A549 (cell line): ENCODE measurements at regions not wholly inside any gene's neighbourhood (a gene's known extent, or its start where the extent isn't known, plus 50 kb on each side); places are given as distances from the start of the nearest gene placed in this dataset.
"Not testable (repeated sequence)": the region's sequence is repeated elsewhere in the genome, so short reads cannot be mapped to it uniquely, and the experiment has no call there.

Experiments
- ATAC-seq, 2 experiments: fragments of 200-7000 bp in 1 of 2; fragments of >200 bp in 1 of 2; cut with Nextera tagmentation in 1 of 2; cut with Tn5 transposase in 1 of 2; 3 replicates each; pipeline versions ENCODE4 v1.8.0 to v1.9.1; 2018 to 2020; ENCODE audit warnings: mild to moderate bottlenecking in 1 of 2, moderate library complexity in 1 of 2
- CTCF ChIA-PET: fragments of 300-600 bp; sonication (Branson Sonifier 250); formaldehyde crosslinking; extraction: SDS; loops from one replicate; lab custom pipeline; 2021; ENCODE audit warnings: antibody characterized with exemption, inconsistent platforms; lab: Yijun Ruan, JAX
- POLR2A ChIA-PET: fragments of 350-600 bp; formaldehyde crosslinking; extraction: SDS; loops from one replicate; lab custom pipeline; 2021; ENCODE audit warnings: antibody characterized with exemption, inconsistent platforms; lab: Yijun Ruan, JAX
- DNase-seq, 2 experiments: peaks; one replicate each; pipeline versions ENCODE4 v3.0.0 to v3.0.0-alpha.2; 2011 to 2016; ENCODE audit warnings: low read depth in 1 of 2, low spot score in 1 of 2
- FAIRE-seq: peaks from 2 replicates; lab custom pipeline; 2011; peaks lifted over from hg19 to GRCh38; lab: Jason Lieb, UNC
- H3K27ac ChIP-seq, 2 experiments: fragments of >200 bp; sonication (Bioruptor Twin); formaldehyde crosslinking; 3 replicates each; pipeline ENCODE4 v1.5.1; 2016 to 2017
- H3K4me1 ChIP-seq: fragments of >200 bp; sonication (Bioruptor Twin); formaldehyde crosslinking; 3 replicates; pipeline ENCODE4 v1.6.1; 2016
- H3K4me2 ChIP-seq: fragments of >200 bp; sonication (Bioruptor Twin); formaldehyde crosslinking; 3 replicates; pipeline ENCODE4 v1.6.1; 2016
- H3K4me3 ChIP-seq: fragments of >200 bp; sonication (Bioruptor Twin); formaldehyde crosslinking; 3 replicates; pipeline ENCODE4 v1.5.1; 2016
- H3K9me3 ChIP-seq: fragments of >200 bp; sonication (Bioruptor Twin); formaldehyde crosslinking; 3 replicates; pipeline ENCODE4 v1.6.1; 2016
- HOXA7 ChIP-seq: fragments of 250-450 bp; sonication (Bioruptor Pico); IDR thresholded peaks from 2 replicates; pipeline ENCODE4 v1.5.0; 2020; ENCODE audit warnings: mild to moderate bottlenecking, moderate library complexity
- HOXB13 ChIP-seq: fragments of 250-450 bp; sonication (Bioruptor Pico); IDR thresholded peaks from 2 replicates; pipeline ENCODE4 v1.5.0; 2020; ENCODE audit warnings: low read depth, mild to moderate bottlenecking, moderate library complexity
- PHF8 ChIP-seq: fragments of 200-600 bp; sonication (generic); IDR thresholded peaks from 2 replicates; pipeline ENCODE4 v1.6.1; 2016; ENCODE audit warnings: low read depth, mild to moderate bottlenecking, antibody characterized with exemption, moderate library complexity, borderline replicate concordance
- POLR2A ChIP-seq: IDR thresholded peaks from 2 replicates; pipeline ENCODE4 v1.6.1; 2012; ENCODE audit warnings: mild to moderate bottlenecking, low read length
- RARB ChIP-seq: fragments of 250-450 bp; sonication (Bioruptor Pico); IDR thresholded peaks from 2 replicates; pipeline ENCODE4 v1.8.0; 2021; ENCODE audit warnings: mild to moderate bottlenecking, moderate library complexity
- RNF2 ChIP-seq: fragments of 200-600 bp; sonication (generic); IDR thresholded peaks from 2 replicates; pipeline ENCODE4 v1.6.1; 2016; ENCODE audit warnings: low read depth, mild to moderate bottlenecking, antibody characterized with exemption, moderate library complexity, borderline replicate concordance
- TFCP2L1 ChIP-seq: fragments of 250-450 bp; sonication (Bioruptor Pico); IDR thresholded peaks from 2 replicates; pipeline ENCODE4 v1.5.0; 2021; ENCODE audit warnings: mild to moderate bottlenecking
- ZNF302 ChIP-seq: fragments of 250-450 bp; sonication (Bioruptor Pico); IDR thresholded peaks from 2 replicates; pipeline ENCODE4 v1.9.0; 2021; ENCODE audit warnings: inconsistent platforms, mild to moderate bottlenecking, moderate library complexity
- WGBS: methylation state at CpG from one replicate; pipeline ENCODE4 v1.1.6; 2017; ENCODE audit errors: missing lambda C conversion rate; 5-methylcytosine and 5-hydroxymethylcytosine counted together
- TF ChIP-seq, protein P1 (sequence below): fragments of 150-350 bp; IDR thresholded peaks from 2 replicates; pipeline ENCODE4 v1.6.1; 2014; ENCODE audit warnings: low read depth, mild to moderate bottlenecking, low read length
- TF ChIP-seq, protein P2 (sequence below): fragments of 200-600 bp; sonication (generic); IDR thresholded peaks from 2 replicates; pipeline ENCODE4 v1.6.1; 2016; ENCODE audit warnings: antibody characterized with exemption, mild to moderate bottlenecking, moderate library complexity
- TF ChIP-seq, protein P3 (sequence below): fragments of >200 bp; sonication (Bioruptor Twin); formaldehyde crosslinking; IDR thresholded peaks from 3 replicates; pipeline ENCODE4 v1.6.1; 2016
- TF ChIP-seq, protein P4 (sequence below): fragments of >200 bp; sonication (Bioruptor Twin); formaldehyde crosslinking; IDR thresholded peaks from 3 replicates; pipeline ENCODE4 v1.5.1; 2016

DNA sequence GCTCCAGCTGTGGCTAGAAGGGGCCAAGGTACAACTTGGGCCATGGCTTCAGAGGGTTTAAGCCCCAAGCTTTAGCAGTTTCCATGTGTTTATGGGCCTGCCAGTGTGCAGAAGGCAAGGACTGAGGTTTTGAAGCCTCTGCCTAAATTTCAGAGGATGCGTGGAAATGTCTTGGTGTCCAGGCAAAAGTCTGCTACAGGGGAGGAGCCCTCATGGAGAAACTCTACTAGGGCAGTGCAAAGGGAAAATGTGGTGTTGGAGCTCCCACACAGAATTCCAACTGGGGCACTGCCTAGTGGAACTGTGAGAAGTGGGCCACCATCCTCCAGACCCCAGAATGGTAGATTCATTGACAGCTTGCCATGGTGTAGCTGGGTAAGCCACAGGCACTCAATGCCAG, 527.2 kb upstream of the RORB start (continued):
- TF ChIP-seq PHF8: no peak

DNA sequence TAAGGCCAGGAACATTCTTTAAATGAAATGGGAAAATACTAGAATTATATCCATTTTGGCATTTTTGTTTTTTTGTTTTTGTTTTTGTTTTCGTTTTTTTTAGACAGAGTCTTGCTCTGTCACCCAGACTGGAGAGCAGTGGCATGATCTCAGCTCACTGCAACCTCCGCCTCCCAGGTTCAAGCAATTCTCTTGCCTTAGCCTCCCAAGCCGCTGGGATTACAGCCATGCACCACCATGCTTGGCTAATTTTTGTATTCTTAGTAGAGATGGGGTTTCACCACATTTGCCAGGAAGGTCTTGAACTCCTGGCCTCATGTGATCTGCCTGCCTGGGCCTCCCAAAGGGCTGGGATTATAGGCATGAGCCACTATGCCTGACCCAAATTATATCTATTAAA, 520.7 kb upstream of the RORB start:
- H3K4me1 ChIP-seq, CTCF ChIA-PET, FAIRE-seq, DNase-seq, POLR2A ChIA-PET, H3K4me3 ChIP-seq, H3K9me3 ChIP-seq, H3K27ac ChIP-seq, H3K4me2 ChIP-seq, ATAC-seq: not testable (repeated sequence)
- 33% methylated on average over 3 of the region's 3 CpGs for WGBS

DNA sequence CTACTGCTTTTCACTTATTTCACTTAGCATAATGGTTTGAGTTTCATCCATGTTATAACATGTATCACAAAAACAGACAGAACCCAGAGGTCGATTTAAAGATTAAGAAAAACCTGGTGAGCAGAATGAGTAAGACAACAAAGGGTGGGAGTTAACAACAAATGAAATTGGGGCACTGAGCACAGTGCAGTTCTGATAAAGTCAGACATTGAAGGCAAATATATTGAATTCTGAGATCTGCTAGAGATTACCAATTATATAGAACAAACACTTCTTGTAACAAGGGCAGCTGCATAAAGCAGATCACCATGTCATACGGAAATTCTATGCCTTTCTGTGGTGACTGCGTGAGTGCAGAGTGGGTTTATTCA, 517.3 kb upstream of the RORB start:
- no peak for ATAC-seq
- FAIRE-seq: no peak

DNA sequence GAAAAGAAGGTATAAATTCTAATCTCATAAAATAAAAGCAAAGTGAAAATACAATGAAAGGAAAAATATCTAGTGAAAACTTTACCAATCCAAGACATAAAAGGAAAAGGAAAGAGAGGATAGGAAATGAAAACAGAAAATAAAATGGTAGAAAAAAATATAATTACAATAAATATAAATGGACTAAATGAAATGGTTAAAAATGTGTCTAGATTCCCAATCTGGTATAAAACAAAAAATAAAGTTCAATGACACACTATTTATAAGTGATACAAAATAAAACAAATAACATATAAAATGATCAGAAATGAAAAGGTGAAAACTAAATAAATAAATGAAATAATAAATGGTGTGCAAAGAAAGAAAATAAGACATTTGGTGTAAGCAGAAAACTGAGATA, 516.4 kb upstream of the RORB start:
- CTCF ChIA-PET: interaction anchor here (0.7 kb wide), 1 partner anchor 300 kb away, joined by 3 read pairs; no protein-coding TSS in a partner anchor
- ATAC-seq: no peak
- POLR2A ChIA-PET: no interaction called here
- TF ChIP-seq HOXB13 (CRISPR knock-in tag) (no peak), HOXA7 (CRISPR knock-in tag) (no peak), TFCP2L1 (no peak), POLR2A (no peak)
- TF ChIP-seq, protein P1, sequence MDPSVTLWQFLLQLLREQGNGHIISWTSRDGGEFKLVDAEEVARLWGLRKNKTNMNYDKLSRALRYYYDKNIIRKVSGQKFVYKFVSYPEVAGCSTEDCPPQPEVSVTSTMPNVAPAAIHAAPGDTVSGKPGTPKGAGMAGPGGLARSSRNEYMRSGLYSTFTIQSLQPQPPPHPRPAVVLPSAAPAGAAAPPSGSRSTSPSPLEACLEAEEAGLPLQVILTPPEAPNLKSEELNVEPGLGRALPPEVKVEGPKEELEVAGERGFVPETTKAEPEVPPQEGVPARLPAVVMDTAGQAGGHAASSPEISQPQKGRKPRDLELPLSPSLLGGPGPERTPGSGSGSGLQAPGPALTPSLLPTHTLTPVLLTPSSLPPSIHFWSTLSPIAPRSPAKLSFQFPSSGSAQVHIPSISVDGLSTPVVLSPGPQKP: no peak
- Histone ChIP-seq H3K4me1 (no peaks in the 10 kb centered on the region), H3K4me2 (no peak overlapping the region), H3K4me3 (no peak overlapping the region), H3K9me3 (no peaks in the 10 kb centered on the region), H3K27ac (no peak overlapping the region)
- no peak for DNase-seq
- no peak for FAIRE-seq

More for the DNA sequence above, 517.3 kb upstream of the RORB start:
- Histone ChIP-seq H3K4me2 (no peak overlapping the region), H3K9me3 (no peaks in the 10 kb centered on the region), H3K4me1 (no peaks in the 10 kb centered on the region), H3K4me3 (no peak overlapping the region), H3K27ac (no peak overlapping the region)
- POLR2A ChIA-PET: no interaction called here
- WGBS: 49% methylated on average over 3 of the region's 3 CpGs
- DNase-seq: no peak
- CTCF ChIA-PET: interaction anchor here (1.0 kb wide), 1 partner anchor 13 kb away, joined by 4 read pairs; no protein-coding TSS in a partner anchor
- TF ChIP-seq ZNF302 (CRISPR knock-in tag): no peak
- TF ChIP-seq, protein P2, sequence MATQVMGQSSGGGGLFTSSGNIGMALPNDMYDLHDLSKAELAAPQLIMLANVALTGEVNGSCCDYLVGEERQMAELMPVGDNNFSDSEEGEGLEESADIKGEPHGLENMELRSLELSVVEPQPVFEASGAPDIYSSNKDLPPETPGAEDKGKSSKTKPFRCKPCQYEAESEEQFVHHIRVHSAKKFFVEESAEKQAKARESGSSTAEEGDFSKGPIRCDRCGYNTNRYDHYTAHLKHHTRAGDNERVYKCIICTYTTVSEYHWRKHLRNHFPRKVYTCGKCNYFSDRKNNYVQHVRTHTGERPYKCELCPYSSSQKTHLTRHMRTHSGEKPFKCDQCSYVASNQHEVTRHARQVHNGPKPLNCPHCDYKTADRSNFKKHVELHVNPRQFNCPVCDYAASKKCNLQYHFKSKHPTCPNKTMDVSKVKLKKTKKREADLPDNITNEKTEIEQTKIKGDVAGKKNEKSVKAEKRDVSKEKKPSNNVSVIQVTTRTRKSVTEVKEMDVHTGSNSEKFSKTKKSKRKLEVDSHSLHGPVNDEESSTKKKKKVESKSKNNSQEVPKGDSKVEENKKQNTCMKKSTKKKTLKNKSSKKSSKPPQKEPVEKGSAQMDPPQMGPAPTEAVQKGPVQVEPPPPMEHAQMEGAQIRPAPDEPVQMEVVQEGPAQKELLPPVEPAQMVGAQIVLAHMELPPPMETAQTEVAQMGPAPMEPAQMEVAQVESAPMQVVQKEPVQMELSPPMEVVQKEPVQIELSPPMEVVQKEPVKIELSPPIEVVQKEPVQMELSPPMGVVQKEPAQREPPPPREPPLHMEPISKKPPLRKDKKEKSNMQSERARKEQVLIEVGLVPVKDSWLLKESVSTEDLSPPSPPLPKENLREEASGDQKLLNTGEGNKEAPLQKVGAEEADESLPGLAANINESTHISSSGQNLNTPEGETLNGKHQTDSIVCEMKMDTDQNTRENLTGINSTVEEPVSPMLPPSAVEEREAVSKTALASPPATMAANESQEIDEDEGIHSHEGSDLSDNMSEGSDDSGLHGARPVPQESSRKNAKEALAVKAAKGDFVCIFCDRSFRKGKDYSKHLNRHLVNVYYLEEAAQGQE: no peak
- TF ChIP-seq RNF2: no peak
- TF ChIP-seq, protein P3, sequence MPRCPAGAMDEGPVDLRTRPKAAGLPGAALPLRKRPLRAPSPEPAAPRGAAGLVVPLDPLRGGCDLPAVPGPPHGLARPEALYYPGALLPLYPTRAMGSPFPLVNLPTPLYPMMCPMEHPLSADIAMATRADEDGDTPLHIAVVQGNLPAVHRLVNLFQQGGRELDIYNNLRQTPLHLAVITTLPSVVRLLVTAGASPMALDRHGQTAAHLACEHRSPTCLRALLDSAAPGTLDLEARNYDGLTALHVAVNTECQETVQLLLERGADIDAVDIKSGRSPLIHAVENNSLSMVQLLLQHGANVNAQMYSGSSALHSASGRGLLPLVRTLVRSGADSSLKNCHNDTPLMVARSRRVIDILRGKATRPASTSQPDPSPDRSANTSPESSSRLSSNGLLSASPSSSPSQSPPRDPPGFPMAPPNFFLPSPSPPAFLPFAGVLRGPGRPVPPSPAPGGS: no peak
- TF ChIP-seq RARB: no peak
- TF ChIP-seq, protein P4, sequence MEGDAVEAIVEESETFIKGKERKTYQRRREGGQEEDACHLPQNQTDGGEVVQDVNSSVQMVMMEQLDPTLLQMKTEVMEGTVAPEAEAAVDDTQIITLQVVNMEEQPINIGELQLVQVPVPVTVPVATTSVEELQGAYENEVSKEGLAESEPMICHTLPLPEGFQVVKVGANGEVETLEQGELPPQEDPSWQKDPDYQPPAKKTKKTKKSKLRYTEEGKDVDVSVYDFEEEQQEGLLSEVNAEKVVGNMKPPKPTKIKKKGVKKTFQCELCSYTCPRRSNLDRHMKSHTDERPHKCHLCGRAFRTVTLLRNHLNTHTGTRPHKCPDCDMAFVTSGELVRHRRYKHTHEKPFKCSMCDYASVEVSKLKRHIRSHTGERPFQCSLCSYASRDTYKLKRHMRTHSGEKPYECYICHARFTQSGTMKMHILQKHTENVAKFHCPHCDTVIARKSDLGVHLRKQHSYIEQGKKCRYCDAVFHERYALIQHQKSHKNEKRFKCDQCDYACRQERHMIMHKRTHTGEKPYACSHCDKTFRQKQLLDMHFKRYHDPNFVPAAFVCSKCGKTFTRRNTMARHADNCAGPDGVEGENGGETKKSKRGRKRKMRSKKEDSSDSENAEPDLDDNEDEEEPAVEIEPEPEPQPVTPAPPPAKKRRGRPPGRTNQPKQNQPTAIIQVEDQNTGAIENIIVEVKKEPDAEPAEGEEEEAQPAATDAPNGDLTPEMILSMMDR: no peak
